D721Med (cell line): ENCODE measurements at regions not wholly inside any gene's neighbourhood (a gene's known extent, or its start where the extent isn't known, plus 50 kb on each side); places are given as distances from the start of the nearest gene placed in this dataset.

Experiments
- DNase-seq: peaks from one replicate; pipeline ENCODE4 v3.0.0; 2011; ENCODE audit warnings: low spot score; ENCODE audit not compliant: insufficient read length
- FAIRE-seq: peaks from 2 replicates; lab custom pipeline; 2011; peaks lifted over from hg19 to GRCh38; lab: Jason Lieb, UNC
- CTCF ChIP-seq: IDR thresholded peaks from 2 replicates; pipeline ENCODE4 v1.5.1; 2012; ENCODE audit warnings: mild to moderate bottlenecking, control low read depth; ENCODE audit not compliant: insufficient read depth; ENCODE audit errors: missing control alignments

DNA sequence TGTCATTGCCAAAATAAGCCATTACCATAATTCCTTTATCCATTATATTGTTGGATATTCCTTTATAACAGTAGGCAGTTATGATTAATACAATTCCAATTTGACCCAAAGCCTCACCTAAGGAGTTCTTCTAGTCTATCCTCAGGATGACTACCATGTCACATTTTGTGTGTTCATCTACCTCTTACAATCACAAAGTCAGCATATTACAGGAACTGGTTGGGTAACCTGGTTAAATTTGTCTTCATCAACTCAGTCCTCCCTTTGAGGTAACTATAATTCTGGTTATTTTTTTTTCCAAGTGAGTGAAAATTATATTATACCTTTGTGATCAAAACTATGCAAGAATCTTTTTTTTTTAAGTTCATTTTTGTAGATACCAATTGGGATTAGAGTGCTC lies 540.5 kb downstream of the BTBD3 start:
- DNase-seq (no peak), FAIRE-seq (no peak)
- no peak for TF ChIP-seq CTCF

DNA sequence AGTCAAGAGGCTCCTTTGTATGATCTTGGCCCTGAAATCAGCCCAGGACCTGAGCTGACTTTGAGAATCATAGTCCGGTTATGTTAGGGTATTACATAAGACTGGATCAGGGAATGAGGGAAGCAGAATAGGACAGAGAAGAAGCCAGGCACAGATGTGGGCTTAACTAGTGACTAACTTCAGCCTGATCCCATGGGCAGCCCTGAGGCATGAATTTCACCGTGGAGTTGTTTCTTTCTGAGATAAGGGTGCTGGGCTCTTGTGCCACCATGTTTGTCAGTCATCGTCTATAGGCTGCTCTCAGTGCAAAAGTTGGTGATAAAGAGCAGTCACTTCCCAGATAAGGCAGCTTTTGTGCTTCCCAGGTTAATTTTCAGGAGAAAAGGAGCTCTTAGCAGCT lies 544.7 kb upstream of the SPTLC3 start:
- no peak for FAIRE-seq
- no peak for TF ChIP-seq CTCF
- no peak for DNase-seq

- no peak for TF ChIP-seq CTCF
- DNase-seq (no peak), FAIRE-seq (no peak)
Measured at GRCh38 chr20:12466915-12467314, 541.9 kb upstream of the SPTLC3 start.

DNA sequence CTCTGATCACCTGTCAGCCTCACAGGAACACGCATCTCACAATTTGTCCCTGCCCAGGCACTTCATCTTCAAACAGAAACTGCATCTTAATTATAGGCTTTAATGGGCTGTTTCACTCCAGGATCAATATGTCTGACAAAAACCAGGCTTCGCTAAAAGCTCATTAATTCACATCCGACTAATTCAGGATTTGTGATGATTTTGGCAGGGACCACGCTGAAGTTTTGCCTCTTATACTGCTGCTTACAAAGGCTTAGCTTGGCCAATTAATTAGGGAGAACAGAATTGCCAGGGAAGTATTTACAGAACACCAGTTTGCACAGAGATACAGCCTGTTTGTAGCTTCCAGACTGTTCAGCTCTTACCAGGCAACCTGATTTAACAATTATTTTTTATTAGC lies 541.0 kb upstream of the SPTLC3 start:
- DNase-seq (no peak), FAIRE-seq (no peak)
- TF ChIP-seq CTCF, result no peak

DNA sequence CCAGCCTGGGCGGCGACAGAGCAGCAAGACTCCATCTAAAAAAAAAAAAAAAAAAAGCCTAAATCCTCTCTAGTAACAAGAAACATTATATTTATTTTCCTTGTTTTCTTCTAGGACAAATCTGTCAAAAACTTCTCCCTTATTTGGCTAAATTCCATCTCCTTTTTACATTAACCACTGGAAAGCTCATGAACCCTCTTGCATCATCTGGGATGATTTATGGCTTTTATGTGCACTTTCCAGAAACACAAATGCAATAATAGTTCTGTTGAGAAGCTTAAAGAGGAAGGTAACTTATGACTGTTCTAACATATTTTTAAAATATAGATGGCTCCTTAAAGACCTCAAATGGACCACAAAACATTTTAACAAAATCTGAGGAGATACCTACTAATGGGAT lies 526.1 kb upstream of the SPTLC3 start:
- no peak for TF ChIP-seq CTCF
- FAIRE-seq (no peak), DNase-seq (no peak)

DNA sequence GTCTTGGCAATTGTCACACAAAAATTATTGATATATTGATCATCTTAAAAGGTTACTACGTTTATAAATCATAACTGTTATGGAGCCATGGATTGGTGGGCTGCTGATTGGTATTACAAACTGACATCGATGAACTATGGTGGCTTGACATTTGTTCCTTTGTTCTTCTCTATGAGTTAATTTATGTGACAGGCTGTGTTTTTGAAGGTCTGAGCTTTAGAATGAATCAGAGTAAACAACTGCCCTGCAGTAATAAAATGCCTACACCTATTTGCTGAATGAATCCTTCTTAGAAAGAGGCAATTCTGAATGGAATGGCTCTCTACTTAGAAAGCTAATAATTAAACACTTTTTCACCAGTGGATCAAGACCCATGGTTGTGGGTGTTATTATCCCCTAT lies 506.3 kb upstream of the SPTLC3 start:
- DNase-seq (no peak), FAIRE-seq (no peak)
- no peak for TF ChIP-seq CTCF

DNA sequence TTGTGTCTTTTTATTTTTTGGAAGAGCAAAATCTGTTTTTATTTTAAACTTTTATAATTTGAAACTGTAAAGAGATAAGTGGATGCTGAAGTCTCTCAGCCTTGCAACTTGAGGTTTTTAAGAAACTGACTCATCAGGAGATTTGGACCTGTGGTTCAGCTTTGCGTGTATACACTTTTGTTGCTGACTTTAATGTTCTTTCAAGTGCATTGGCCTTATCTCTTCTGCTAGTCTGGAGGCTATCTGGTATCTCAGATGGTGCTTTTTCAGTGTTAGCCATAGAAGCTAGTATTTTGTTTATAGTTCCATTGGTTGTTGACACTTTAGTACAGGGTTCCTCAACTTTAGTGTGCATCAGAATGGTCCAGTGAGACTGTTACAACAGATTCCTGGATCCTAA lies 504.0 kb upstream of the SPTLC3 start:
- no peak for TF ChIP-seq CTCF
- no peak for DNase-seq
- FAIRE-seq, result no peak
